GM12874 (cell line): ENCODE measurements at regions not wholly inside any gene's neighbourhood (a gene's known extent, or its start where the extent isn't known, plus 50 kb on each side); places are given as distances from the start of the nearest gene placed in this dataset.

Experiments used
- CTCF ChIP-seq: IDR thresholded peaks from 2 replicates; pipeline ENCODE4 v1.5.1; 2011; ENCODE audit warnings: low read depth, mild to moderate bottlenecking, control low read depth, low read length, moderate library complexity; ENCODE audit not compliant: insufficient read depth

- TF ChIP-seq CTCF = no peak
Measured at GRCh38 chr12:88781909-88782308, 201.6 kb upstream of the KITLG start.

GRCh38 chr12:88778064-88778463, 197.8 kb upstream of the KITLG start:
- no peak for TF ChIP-seq CTCF

DNA sequence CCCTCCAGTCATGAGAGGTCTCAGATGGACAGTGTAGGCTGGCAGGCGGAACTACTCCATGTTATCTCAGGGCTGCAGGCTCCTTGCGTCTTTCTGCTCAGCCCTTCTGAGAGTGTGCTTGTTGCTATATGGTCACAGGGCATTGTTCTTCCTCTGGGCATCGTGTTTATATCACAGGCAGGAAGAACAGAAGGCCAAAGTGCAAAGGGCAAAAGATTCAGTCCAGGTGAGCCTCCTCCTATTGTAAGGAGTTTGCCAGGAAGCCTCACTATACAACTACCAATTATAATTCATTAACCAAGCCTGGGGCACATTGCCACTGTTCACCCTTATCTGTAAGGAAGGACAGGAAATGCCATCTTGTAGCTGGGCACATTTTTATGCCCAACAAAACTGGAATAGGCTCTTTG, 195.5 kb upstream of the KITLG start:
- TF ChIP-seq CTCF = no peak

DNA sequence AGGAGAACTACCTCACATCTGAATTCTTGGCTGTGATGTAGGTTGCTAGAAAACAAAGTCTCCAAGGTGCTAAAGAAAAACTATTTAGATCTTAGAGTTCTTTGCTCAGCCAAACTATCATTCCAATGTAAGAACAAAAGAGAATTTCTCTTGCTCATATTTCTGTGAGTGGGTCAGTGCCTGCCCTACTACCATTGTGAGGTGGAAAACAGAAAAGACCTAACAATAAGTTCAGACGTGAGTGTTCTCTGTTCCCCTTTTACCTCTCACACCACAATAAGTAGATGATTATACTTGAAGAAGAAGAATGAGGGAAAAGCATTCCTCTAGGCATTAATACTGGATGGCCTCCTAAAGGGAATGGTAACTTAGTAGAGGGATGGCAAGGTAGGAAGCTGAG, 187.4 kb upstream of the KITLG start:
- no peak for TF ChIP-seq CTCF

DNA sequence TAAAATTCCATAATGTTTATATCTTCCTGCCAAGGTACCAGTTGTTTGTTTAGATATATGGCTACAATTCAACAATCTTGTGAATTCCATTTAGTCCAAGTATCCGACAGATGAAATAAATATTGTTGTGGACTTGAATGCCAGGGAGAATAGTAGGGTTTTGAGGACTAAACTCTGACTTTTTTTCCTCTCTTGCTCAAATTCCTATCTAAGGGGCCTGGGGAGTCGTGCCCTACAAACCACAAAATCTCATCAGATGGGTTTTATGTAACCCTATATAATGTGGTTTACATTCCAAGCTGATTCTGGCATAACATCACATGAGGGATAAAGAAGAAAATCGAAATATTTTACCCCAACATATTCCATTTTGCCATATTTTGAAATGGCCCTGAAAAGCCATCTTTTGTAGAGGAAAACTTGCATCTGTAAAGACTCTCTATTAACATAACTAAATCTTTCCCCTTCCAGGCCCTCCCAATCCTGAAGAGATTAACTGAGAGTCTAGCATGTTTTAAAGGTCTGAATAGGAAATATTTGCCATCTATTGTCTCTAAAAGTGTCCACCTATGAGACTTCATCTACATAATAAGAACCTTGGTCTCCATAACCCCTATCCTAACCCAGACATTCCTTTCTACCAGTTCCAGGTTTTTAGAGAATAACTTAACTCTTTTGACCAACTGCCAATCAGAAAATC, 184.7 kb upstream of the KITLG start:
- TF ChIP-seq CTCF = no peak

GRCh38 chr12:88763536-88764100, 183.3 kb upstream of the KITLG start:
- TF ChIP-seq CTCF = no peak

- no peak for TF ChIP-seq CTCF
Measured at GRCh38 chr12:88758176-88758575, 177.9 kb upstream of the KITLG start.
